ENCODE measurements at regions not wholly inside any gene's neighbourhood (a gene's known extent, or its start where the extent isn't known, plus 50 kb on each side); places are given as distances from the start of the nearest gene placed in this dataset.

- no peak for DNase-seq
Measured at GRCh38 chr4:158008551-158009218, 164.1 kb downstream of the GASK1B start.

- peak in 1 of 56 donors; percentile 3 for DNase-seq
Measured at GRCh38 chr4:158007566-158007965, 165.3 kb downstream of the GASK1B start.

DNA sequence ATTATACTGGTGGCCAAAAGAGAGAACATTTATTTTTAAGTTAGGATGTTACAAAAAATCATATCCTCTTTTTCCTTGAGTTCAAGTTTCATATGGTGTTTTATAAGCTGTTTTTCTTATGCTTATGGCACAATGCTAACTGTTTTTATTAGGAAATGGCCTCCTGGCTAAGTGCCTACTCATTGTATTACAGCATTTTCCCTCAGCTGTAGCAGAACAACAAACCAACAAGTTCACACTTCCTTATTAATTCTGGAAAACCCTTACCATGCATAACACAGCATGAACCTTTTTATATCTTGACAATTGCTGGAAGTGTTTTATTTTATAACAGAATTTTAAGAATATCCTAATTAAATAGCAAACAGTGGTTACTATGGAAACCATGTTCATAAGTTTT lies 165.8 kb downstream of the GASK1B start:
- DNase-seq, result no peak

DNA sequence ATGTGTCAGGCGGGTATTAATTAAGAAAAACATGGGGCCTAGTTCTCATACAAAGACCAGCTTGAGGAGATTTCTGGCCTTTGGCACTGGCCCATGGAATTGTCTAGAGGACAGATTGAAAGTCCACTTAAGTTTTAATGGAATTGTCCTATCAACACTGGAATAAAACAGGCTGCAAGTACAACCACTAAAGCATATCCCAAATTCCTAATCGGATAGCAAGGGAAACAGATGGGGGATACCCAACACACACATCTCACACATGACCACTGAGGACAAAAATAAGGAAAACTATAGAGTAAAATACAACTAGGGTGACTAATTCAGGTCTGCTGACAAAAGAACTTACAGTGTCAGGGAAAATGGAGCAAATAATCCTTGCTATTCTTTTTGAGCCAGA lies 167.8 kb downstream of the GASK1B start:
- no peak for DNase-seq

GRCh38 chr4:158004101-158004500 lies 168.7 kb downstream of the GASK1B start:
- DNase-seq, result no peak

DNA sequence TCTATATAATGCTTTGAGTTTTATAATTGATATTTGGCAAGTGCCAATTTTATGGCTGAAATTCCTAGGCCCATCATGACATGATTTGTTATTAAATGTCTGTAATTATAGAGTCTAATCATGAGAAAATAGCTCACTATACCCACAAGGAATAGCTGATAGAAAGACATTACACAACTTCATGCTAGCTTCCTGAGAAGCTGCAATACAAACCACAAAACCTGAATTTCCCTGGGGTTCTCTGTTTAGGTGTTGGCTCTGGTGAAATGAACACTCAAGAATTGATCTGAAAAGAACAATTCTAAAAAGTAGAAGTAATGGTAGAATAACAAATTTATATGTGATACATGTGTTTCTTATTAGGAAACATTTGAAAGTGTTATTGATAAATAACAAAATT lies 169.6 kb downstream of the GASK1B start:
- DNase-seq, result no peak

DNA sequence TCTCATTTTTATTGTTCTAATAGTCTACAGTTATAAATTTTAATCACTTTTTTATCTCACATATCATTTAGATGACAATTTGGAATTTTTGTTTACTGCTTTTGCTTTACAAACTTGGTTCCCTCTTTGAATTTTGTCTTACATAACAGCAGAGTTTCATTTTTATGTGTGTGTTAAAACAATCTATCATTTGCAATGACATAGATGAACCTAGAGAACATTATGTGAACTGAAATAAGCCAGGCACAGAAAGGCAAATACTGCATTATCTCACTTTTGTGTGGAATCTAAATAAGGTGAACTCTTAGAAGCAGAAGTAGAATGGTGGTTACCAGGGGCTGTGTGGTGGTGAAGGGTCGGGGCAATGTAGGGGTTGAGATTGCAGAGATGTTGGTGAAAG lies 170.7 kb downstream of the GASK1B start:
- DNase-seq, result no peak

DNA sequence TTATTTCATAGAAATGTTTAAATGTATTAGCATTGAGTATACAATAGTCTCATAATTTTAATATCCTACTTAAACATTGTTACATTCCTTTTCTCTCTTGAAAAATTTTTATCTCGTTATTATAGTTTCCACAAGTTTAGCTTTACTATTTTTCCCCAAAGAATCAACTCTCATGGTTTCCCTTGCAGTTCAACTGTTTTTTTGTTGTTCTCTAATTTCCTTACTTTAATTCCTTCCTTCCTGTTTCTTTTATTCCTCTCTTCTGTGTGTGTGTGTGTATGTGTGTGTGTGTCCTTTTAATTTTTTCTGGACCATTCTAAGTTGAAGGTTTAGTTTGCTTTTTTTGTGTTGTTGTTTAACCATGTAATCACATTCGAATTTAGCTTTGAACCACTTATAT lies 171.1 kb downstream of the GASK1B start:
- no peak for DNase-seq

- no peak for DNase-seq
Measured at GRCh38 chr4:157999723-158000122, 173.1 kb downstream of the GASK1B start.

DNA sequence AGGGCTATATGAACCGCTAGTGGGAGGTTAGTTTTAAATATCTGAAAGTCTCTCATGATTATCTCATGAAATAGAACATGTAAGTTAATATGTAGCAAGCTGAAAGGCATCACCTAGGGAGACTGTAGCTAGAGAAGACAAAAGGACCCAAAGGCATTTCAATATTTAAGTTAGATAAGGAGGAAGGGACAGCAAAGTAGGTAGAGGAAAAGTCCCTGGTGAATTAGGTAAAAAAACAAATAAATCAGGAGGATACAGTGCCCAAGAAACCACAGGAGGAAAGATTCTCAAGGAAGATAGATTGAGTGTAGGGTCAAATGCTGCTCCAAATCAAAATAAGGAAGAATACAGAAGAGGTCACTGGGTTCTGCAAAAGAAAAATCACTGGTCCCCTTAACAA lies 175.5 kb downstream of the GASK1B start:
- DNase-seq, result no peak

DNA sequence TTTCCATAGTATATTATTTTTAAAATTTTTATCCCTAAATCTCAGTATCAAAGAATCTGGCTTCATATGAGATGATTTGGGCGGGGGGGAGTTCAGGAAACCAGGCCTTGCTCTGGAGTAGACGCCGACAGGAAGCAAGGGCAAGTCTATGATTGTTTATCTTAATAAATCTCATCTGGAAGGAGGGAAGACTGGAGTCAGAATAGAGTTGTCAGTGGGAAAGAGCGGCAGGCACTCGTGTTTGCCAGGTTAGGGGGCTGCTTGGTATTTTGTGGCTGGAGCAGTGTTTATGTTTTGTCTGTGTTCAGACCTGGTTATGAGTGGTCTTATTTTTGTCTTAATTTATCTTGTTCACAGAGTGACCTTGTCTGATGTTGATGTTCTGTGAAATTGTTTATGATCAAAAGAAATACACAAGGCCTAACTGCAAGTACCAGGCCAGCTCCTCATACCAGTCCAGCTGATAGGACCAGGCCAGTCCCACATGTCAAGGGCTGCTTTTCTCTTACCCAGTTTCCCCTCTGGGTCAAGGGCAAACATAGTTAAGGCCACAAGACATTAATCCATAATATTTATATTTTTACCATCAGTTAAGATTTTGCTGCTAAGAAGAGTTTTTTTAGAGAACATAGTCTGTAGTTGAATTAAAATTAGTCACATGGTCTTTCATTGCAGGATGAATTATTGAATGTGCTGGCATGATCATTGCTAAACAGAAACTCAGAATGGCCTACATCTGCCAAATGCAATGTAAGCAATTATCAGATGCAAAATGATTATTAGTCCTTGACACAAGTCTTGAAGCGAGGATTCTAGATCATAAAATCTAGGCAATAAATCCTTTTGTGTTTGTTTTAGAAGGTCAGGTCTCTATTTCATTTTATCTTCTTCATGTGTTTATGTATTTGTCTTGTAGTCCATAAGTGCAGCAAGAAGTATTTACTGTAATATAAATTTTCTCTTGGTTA lies 176.5 kb downstream of the GASK1B start:
- DNase-seq, result no peak

GRCh38 chr4:157994863-157995262 lies 178.0 kb downstream of the GASK1B start:
- DNase-seq, result no peak

DNA sequence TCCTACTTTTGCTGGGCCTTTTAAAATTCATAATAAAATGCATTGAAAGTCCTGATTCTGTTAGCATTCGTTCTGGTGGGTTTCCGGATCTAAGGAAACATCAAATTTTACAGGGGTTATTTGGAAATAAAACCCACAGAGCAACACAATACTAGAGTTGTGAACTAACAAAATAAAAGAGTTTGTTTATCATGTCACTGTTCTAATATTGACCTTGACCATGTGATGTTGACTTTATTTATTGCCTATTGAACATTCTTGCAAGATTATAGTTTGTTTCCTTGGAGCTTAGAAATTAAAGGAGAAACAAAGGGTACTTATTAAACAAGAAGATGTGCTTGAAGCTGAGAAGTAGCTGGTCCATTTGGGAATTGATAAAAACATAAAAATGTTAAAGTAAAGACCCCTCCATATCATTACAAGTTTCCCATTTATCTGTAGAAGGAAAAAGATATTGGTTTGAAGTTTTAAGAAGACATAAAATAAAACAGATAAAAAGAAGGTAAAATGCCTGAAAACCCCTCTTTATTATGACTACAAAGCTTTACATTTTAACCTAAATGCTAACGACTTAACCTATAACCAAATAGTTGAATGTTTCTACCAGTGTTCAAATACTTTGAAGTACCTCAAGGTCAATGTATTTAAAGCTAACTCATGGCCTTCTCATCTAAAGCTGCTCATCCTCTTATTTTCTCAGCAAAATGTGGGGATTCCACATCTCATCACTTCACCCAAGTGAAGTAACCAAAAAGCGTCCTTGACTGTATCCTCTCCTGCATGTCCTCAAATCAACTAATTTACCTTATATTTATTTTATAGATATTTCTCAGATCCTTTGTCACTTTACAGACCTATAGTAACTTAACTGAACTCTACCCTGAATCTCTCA lies 179.6 kb downstream of the GASK1B start:
- DNase-seq, result no peak

DNA sequence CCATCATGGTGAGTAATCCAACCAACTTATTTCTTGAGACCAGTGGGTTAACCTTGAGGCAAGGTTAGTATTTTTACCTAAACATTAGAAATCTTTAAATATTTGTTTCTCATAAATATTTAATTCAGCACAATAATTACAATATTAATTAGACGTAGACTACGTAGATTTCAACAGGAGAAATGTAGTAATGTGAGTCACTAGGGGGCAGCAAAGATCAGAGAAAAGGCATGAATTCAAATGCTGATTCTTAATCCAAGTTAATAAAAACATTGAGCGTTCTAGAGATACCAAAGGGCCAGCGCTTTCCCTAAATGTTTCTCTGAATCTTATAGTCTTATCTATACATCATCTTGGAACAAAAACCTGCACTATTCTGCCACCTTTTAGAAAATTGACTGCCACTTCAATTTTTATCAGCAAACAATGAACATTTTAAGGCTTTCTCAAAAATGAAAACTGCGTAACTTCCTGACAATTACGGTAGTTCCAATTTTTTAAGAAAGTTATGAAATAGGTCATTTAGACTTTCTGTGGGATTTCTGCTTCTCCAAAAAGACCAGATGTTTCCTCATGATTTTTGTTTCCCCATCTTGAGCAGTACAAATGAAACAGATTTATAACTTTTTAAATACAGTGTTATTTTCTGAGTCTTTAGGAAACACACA lies 180.7 kb downstream of the GASK1B start:
- DNase-seq, result peak in 16 of 56 donors; percentile 0 to 63 (median 20)

- no peak for DNase-seq
Measured at GRCh38 chr4:157988641-157989040, 184.2 kb downstream of the GASK1B start.

DNA sequence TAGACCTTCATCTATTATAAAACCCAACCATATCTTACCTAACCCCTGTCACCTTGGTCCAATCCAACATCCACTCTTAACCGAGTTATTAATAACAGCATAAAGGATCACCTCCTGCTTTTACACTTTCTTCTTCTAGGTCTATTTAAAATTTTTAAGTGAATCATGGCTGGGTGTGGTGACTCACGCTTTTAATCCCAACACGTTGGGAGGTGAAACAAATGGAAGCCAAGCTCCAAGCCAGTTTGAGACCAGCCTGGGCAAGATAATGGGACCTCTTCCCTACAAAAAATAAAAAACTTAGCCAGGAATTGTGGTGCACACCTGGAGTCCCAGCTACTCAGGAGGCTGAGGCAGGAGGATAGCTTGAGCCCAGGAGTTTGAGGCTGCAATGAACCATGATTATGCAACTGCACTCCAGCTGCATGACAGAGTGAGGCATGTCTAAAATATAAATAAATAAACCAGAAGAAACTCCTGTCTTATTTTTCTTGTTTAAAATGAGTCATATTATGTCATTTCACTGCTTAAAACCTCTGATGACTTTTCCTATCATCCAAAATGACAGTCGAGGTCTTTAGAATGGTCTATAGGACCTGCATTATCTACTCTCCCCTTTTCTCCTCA lies 188.4 kb downstream of the GASK1B start:
- DNase-seq, result no peak

- no peak for DNase-seq
Measured at GRCh38 chr4:157983300-157983699, 189.5 kb downstream of the GASK1B start.

DNA sequence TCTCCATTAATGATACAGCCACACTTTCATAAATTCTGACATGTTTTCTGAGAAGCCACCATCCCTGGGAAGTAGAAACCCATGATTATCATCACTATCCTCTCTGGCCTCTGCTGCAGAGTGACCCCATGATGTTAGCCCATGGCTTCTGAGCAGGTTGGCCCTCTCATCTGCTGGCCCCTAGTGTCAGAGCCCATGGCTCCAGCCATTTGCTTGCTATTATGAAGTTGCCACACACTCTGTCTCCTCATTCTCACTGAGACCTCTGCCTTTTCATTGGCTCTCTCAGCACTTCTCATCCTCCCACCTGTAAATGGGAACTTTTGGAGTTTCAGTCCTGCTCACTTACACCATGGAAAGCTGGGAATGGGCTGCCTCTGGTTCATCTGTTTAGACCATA lies 192.7 kb downstream of the GASK1B start:
- DNase-seq, result peak in 1 of 56 donors; percentile 1

DNA sequence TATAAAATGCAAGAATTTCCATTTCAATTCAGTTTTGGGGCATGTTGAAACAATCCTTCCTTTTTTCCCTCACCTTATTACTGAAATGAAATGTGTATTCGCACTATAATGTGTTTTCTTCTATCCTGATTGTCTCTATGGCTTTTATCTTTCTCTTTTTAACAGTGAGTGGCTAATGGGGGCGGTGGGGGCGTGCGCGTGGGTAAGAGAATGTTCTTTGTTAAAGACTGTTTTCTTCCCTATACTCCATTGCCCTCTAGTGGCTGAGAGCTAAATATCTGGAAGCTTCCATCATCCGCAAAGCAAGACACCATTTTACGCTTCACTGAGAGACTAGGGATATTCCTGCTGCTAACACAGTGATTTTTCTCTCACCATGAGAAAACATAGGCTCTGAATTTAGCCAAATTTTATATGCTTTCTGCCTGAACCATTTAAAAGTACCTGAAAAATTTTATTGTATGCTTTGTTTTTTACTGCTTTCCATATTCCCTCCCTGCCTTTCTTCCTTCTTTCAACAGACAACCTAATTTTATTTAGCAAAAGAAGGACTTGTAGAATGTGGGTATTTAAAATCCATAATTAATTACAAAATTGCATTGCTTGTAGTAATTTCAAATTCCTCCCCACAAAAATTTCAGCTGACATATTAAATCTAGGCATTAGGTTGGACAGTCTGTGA lies 194.0 kb downstream of the GASK1B start:
- peak in 54 of 56 donors; percentile 5 to 86 (median 56) for DNase-seq

- no peak for DNase-seq
Measured at GRCh38 chr4:157977086-157977485, 195.7 kb downstream of the GASK1B start.
